ENCODE measurements at regions not wholly inside any gene's neighbourhood (a gene's known extent, or its start where the extent isn't known, plus 50 kb on each side); places are given as distances from the start of the nearest gene placed in this dataset.

GRCh38 chr2:132347041-132347780 is 69.4 kb upstream of the GPR39 start (continued):
- TF ChIP-seq PATZ1 (CRISPR knock-in tag; IDR thresholded peaks at IDR 0.05), result 0 out of 2 replicates have a peak, but pooled peaks have one; percentile 21
- peak; percentile 99 for TF ChIP-seq ZFY (CRISPR knock-in tag; IDR thresholded peaks at IDR 0.05)
- TF ChIP-seq ZNF335 (CRISPR knock-in tag; IDR thresholded peaks at IDR 0.05), result peak; percentile 86
- peak; percentile 51; the same call in 1 of the 2 replicates for TF ChIP-seq TAF1 (CRISPR knock-in tag; IDR thresholded peaks at IDR 0.05)
- TF ChIP-seq CBX5 (CRISPR knock-in tag; IDR thresholded peaks at IDR 0.05; ENCODE audit: borderline replicate concordance), result peak; percentile 54; the same call in 1 of the 2 replicates
- 0 out of 2 replicates have a peak, but pooled peaks have one; percentile 19 for TF ChIP-seq DRAP1 (CRISPR knock-in tag; IDR thresholded peaks at IDR 0.05)
- TF ChIP-seq ZNF644 (CRISPR knock-in tag; IDR thresholded peaks at IDR 0.05; ENCODE audit: low read depth), result 0 out of 2 replicates have a peak, but pooled peaks have one; percentile 30
- peak; percentile 96 for TF ChIP-seq ZFX (CRISPR knock-in tag; IDR thresholded peaks at IDR 0.05; ENCODE audit: low read depth)
- TF ChIP-seq SPEN (CRISPR knock-in tag; IDR thresholded peaks at IDR 0.05; ENCODE audit: low read depth), result peak; percentile 88
- peak; percentile 50 for TF ChIP-seq SUZ12 (IDR thresholded peaks at IDR 0.05; ENCODE audit: low read depth, low read length)
- TF ChIP-seq MIER2 (CRISPR knock-in tag; IDR thresholded peaks at IDR 0.05), result peak; percentile 55; the same call in 1 of the 2 replicates
- TF ChIP-seq KDM2A (CRISPR knock-in tag; IDR thresholded peaks at IDR 0.05; ENCODE audit: borderline replicate concordance, low read depth), result peak; percentile 71
- TF ChIP-seq SIX4 (CRISPR knock-in tag; IDR thresholded peaks at IDR 0.05), result peak; percentile 97
- 0 out of 2 replicates have a peak, but pooled peaks have one; percentile 39 for TF ChIP-seq ZNF639 (CRISPR knock-in tag; conservative IDR thresholded peaks at IDR 0.05)
- peak; percentile 32; the same call in 1 of the 2 replicates for TF ChIP-seq TBX2 (CRISPR knock-in tag; IDR thresholded peaks at IDR 0.05; ENCODE audit: borderline replicate concordance)
- peak; percentile 44 for TF ChIP-seq SAP130 (CRISPR knock-in tag; IDR thresholded peaks at IDR 0.05; ENCODE audit: low read depth)
- TF ChIP-seq POLR2A (IDR thresholded peaks at IDR 0.05; ENCODE audit: insufficient read depth in 1 of 2, low read depth in 2 of 2, low read length in 2 of 2), result peak; percentile 20 to 51; a peak in 2 of 4 replicates
- 0 out of 2 replicates have a peak, but pooled peaks have one; percentile 25 for TF ChIP-seq RXRA (CRISPR knock-in tag; IDR thresholded peaks at IDR 0.05)
- 0 out of 4 replicates have a peak, but pooled peaks of 1 of the 2 experiments have one; percentile 31 for TF ChIP-seq HMGXB4 (CRISPR knock-in tag; IDR thresholded peaks at IDR 0.05; ENCODE audit: borderline replicate concordance in 1 of 2, low read depth in 1 of 2)
- peak; percentile 66; the same call in 1 of the 2 replicates for TF ChIP-seq YEATS2 (CRISPR knock-in tag; IDR thresholded peaks at IDR 0.05; ENCODE audit: borderline replicate concordance)
- TF ChIP-seq CREB1 (IDR thresholded peaks at IDR 0.05), result peak; percentile 17; the same call in 1 of the 2 replicates
- TF ChIP-seq CREB1 (CRISPR knock-in tag; IDR thresholded peaks at IDR 0.05), result peak; percentile 58
- peak; percentile 71 for TF ChIP-seq ZGPAT (CRISPR knock-in tag; IDR thresholded peaks at IDR 0.05)
- peak; percentile 94 for TF ChIP-seq SIX1 (CRISPR knock-in tag; IDR thresholded peaks at IDR 0.05; ENCODE audit: borderline replicate concordance)
